A673 (cell line): ENCODE measurements at regions not wholly inside any gene's neighbourhood (a gene's known extent, or its start where the extent isn't known, plus 50 kb on each side); places are given as distances from the start of the nearest gene placed in this dataset.

ENCODE experiments used
- BruUV-seq: library from RNA; stranded (reverse); fragments of 400-500 nt; replicated peaks from 2 replicates; lab custom pipeline; 2021; lab: Mats Ljungman, UMichigan
- CTCF ChIA-PET: fragments of 300-600 bp; sonication (Branson Sonifier 250); formaldehyde crosslinking; loops from one replicate; lab custom pipeline; 2022; ENCODE audit warnings: antibody characterized with exemption; lab: Charles Lee
- POLR2A ChIA-PET: fragments of 300-600 bp; sonication (Branson Sonifier 250); formaldehyde crosslinking; loops from one replicate; lab custom pipeline; 2022; ENCODE audit warnings: antibody characterized with exemption; ENCODE audit not compliant: low non-redundant PET; lab: Charles Lee
- DNase-seq: peaks from one replicate; pipeline ENCODE4 v3.0.0-alpha.2; 2015; ENCODE audit warnings: low spot score
- H3K27ac ChIP-seq: fragments of 200-600 bp; sonication (generic); 2 replicates; pipeline ENCODE4 v1.5.1; 2016; ENCODE audit warnings: mixed run types, low read depth, mild to moderate bottlenecking, mixed read lengths, antibody characterized with exemption, low read length; ENCODE audit not compliant: poor library complexity, severe bottlenecking
- H3K27me3 ChIP-seq: fragments of 200-600 bp; sonication (generic); replicated peaks from 2 replicates; pipeline ENCODE4 v1.6.1; 2017; ENCODE audit warnings: mixed run types, low read depth, mild to moderate bottlenecking, mixed read lengths, antibody characterized with exemption, low read length; ENCODE audit not compliant: insufficient read depth, poor library complexity
- H3K36me3 ChIP-seq: fragments of 200-600 bp; sonication (generic); 2 replicates; pipeline ENCODE4 v1.6.1; 2016; ENCODE audit warnings: mixed run types, mild to moderate bottlenecking, mixed read lengths, antibody characterized with exemption, low read length; ENCODE audit not compliant: insufficient read depth, poor library complexity, severe bottlenecking
- H3K4me1 ChIP-seq: fragments of 200-600 bp; sonication (generic); 2 replicates; pipeline ENCODE4 v1.6.1; 2017; ENCODE audit warnings: mixed run types, mild to moderate bottlenecking, mixed read lengths, antibody characterized with exemption, low read length; ENCODE audit not compliant: insufficient read depth, poor library complexity, severe bottlenecking
- H3K4me3 ChIP-seq: fragments of 200-600 bp; sonication (generic); 2 replicates; pipeline ENCODE4 v1.5.1; 2016; ENCODE audit warnings: low read depth, mixed run types, mild to moderate bottlenecking, mixed read lengths, low read length; ENCODE audit not compliant: poor library complexity, severe bottlenecking
- H3K9me3 ChIP-seq: fragments of 200-600 bp; sonication (generic); 2 replicates; pipeline ENCODE4 v1.6.1; 2016; ENCODE audit warnings: mixed run types, low read depth, mild to moderate bottlenecking, mixed read lengths, antibody characterized with exemption, low read length; ENCODE audit not compliant: poor library complexity, severe bottlenecking
- CTCF ChIP-seq: fragments of 300-800, 200-600 bp; sonication (generic); conservative IDR thresholded peaks from 2 replicates; pipeline ENCODE4 v1.5.1; 2017; ENCODE audit warnings: low read depth, mild to moderate bottlenecking, antibody characterized with exemption, low read length, moderate library complexity, mixed read lengths
- EZH2 ChIP-seq: fragments of 200-600 bp; sonication (generic); IDR thresholded peaks from 2 replicates; pipeline ENCODE4 v1.6.1; 2017; ENCODE audit warnings: borderline replicate concordance, low read depth, mild to moderate bottlenecking, mixed read lengths, antibody characterized with exemption, low read length; ENCODE audit not compliant: poor library complexity, severe bottlenecking
- intact Hi-C: fragments of 100-400 bp; cut with micrococcal nuclease; formaldehyde crosslinking; loops from one replicate; pipeline ENCODE4 v1.10.0; 2022; ENCODE audit not compliant: unreplicated experiment

GRCh38 chr1:214103778-214104177 lies 116.0 kb downstream of the PROX1 start:
- TF ChIP-seq EZH2 (no peak), CTCF (no peak)
- no TSS peak for BruUV-seq
- intact Hi-C loops = no loop called here
- H3K27ac ChIP-seq = no peak overlapping the region
- POLR2A ChIA-PET = no interaction called here
- no peaks in the 10 kb centered on the region for H3K4me1 ChIP-seq
- DNase-seq = no peak
- H3K27me3 ChIP-seq = peaks cover 64% of the 10 kb centered on the region
- no peaks in the 10 kb centered on the region for H3K9me3 ChIP-seq
- CTCF ChIA-PET = no interaction called here
- H3K36me3 ChIP-seq = no peaks in the 10 kb centered on the region
- H3K4me3 ChIP-seq = no peak overlapping the region

- Histone ChIP-seq H3K4me3 (no peak overlapping the region), H3K9me3 (no peaks in the 10 kb centered on the region), H3K27ac (no peak overlapping the region), H3K27me3 (peaks cover 75% of the 10 kb centered on the region), H3K36me3 (no peaks in the 10 kb centered on the region), H3K4me1 (no peaks in the 10 kb centered on the region)
- TF ChIP-seq CTCF (no peak), EZH2 (no peak)
- CTCF ChIA-PET = no interaction called here
- no TSS peak for BruUV-seq
- POLR2A ChIA-PET = interaction anchor here (0.6 kb wide), 1 partner anchor 973 kb away, joined by 23 read pairs; no protein-coding TSS in a partner anchor
- DNase-seq = no peak
- intact Hi-C loops = no loop called here
These were observed 118.6 kb downstream of the PROX1 start for GRCh38 chr1:214106375-214106774.

- Histone ChIP-seq H3K9me3 (no peaks in the 10 kb centered on the region), H3K4me1 (no peaks in the 10 kb centered on the region), H3K36me3 (no peaks in the 10 kb centered on the region), H3K27me3 (peaks cover 74% of the 10 kb centered on the region), H3K4me3 (no peak overlapping the region), H3K27ac (no peak overlapping the region)
- DNase-seq = no peak
- ChIA-PET POLR2A (no interaction called here), CTCF (no interaction called here)
- TF ChIP-seq EZH2 (no peak), CTCF (no peak)
- no TSS peak for BruUV-seq
- intact Hi-C loops = no loop called here
These were observed 119.7 kb downstream of the PROX1 start for GRCh38 chr1:214107322-214108096.
